GM23338 (cell line): ENCODE measurements at regions not wholly inside any gene's neighbourhood (a gene's known extent, or its start where the extent isn't known, plus 50 kb on each side); places are given as distances from the start of the nearest gene placed in this dataset.

Source experiments
- CREB1 ChIP-seq: fragments of 250-450 bp; sonication (Bioruptor Pico); IDR thresholded peaks from 2 replicates; pipeline ENCODE4 v1.5.0; 2020; ENCODE audit warnings: low read depth, mild to moderate bottlenecking, moderate library complexity
- CTCF ChIP-seq, 2 experiments: fragments of 200-600 bp in 1 of 2; sonication (generic) in 1 of 2; conservative IDR thresholded peaks; 2 replicates each; pipeline versions ENCODE4 v1.5.1 to v1.6.1; 2016 to 2017; ENCODE audit warnings: antibody characterized with exemption in 2 of 2, low read depth in 2 of 2, mild to moderate bottlenecking in 2 of 2, moderate library complexity in 1 of 2
- ZNF114 ChIP-seq: fragments of 250-450 bp; sonication (Bioruptor Pico); IDR thresholded peaks from 2 replicates; pipeline ENCODE4 v1.5.0; 2020; ENCODE audit warnings: mild to moderate bottlenecking, moderate library complexity
- ZNF462 ChIP-seq: fragments of 250-450 bp; sonication (Bioruptor Pico); IDR thresholded peaks from 2 replicates; pipeline ENCODE4 v1.5.0; 2020; ENCODE audit warnings: mild to moderate bottlenecking, moderate library complexity

GRCh38 chr20:63105211-63106107, 98.7 kb upstream of the BHLHE23 start (continued):
- TF ChIP-seq CTCF (conservative IDR thresholded peaks at IDR 0.05; ENCODE audit: low read depth in 2 of 2): no peak
- TF ChIP-seq ZNF462 (CRISPR knock-in tag): no peak
- no peak for TF ChIP-seq ZNF114 (CRISPR knock-in tag)
- no peak for TF ChIP-seq CREB1 (CRISPR knock-in tag)
